Dermis blood vessel endothelial cell (primary cell): ENCODE measurements at regions not wholly inside any gene's neighbourhood (a gene's known extent, or its start where the extent isn't known, plus 50 kb on each side); places are given as distances from the start of the nearest gene placed in this dataset.
"Not testable (repeated sequence)": the region's sequence is repeated elsewhere in the genome, so short reads cannot be mapped to it uniquely, and the experiment has no call there.

Source experiments
- DNase-seq: peaks from one replicate; pipeline ENCODE4 v3.0.0; 2010

GRCh38 chrX:1102786-1103185 is 109.7 kb downstream of the CRLF2 start:
- no peak for DNase-seq

- DNase-seq, result not testable (repeated sequence)
Observed at GRCh38 chrX:1102221-1102620, 110.2 kb downstream of the CRLF2 start.

GRCh38 chrX:1099146-1099770 is 113.2 kb downstream of the CRLF2 start:
- no peak for DNase-seq

- DNase-seq, result no peak
Observed at GRCh38 chrX:1097328-1097727, 115.1 kb downstream of the CRLF2 start.

- DNase-seq, result no peak
Observed at GRCh38 chrX:1094566-1095333, 117.7 kb downstream of the CRLF2 start.

GRCh38 chrX:1093586-1094421 is 118.6 kb downstream of the CRLF2 start:
- DNase-seq, result no peak

- DNase-seq, result no peak
Observed at GRCh38 chrX:1093121-1093520, 119.3 kb downstream of the CRLF2 start.

- DNase-seq, result no peak
Observed at GRCh38 chrX:1086444-1087409, 125.7 kb downstream of the CRLF2 start.

- not testable (repeated sequence) for DNase-seq
Observed at GRCh38 chrX:1085871-1086270, 126.6 kb downstream of the CRLF2 start.

- DNase-seq, result no peak
Observed at GRCh38 chrX:1084689-1085088, 127.8 kb downstream of the CRLF2 start.

- DNase-seq, result no peak
Observed at GRCh38 chrX:1076871-1077651, 135.4 kb downstream of the CRLF2 start.

- DNase-seq, result no peak
Observed at GRCh38 chrX:1075741-1076140, 136.7 kb downstream of the CRLF2 start.

- DNase-seq, result no peak
Observed at GRCh38 chrX:1075156-1075555, 137.3 kb downstream of the CRLF2 start.

- no peak for DNase-seq
Observed at GRCh38 chrX:1074755-1075154, 137.7 kb downstream of the CRLF2 start.

- no peak for DNase-seq
Observed at GRCh38 chrX:1074172-1074571, 138.3 kb downstream of the CRLF2 start.

GRCh38 chrX:1072637-1073377 is 139.6 kb downstream of the CRLF2 start:
- DNase-seq, result no peak

- DNase-seq, result no peak
Observed at GRCh38 chrX:1071351-1071750, 141.1 kb downstream of the CRLF2 start.

GRCh38 chrX:1062351-1062750 is 150.1 kb downstream of the CRLF2 start:
- no peak for DNase-seq

- no peak for DNase-seq
Observed at GRCh38 chrX:1060562-1060960, 151.9 kb downstream of the CRLF2 start.
